Activated CD4-positive, alpha-beta T cell treated with anti-CD3 and anti-CD28 coated beads, Interleukin-2, amount 10 ng/mL, durations not matched to agents 7 days and 5 days (primary cell): ENCODE measurements at regions not wholly inside any gene's neighbourhood (a gene's known extent, or its start where the extent isn't known, plus 50 kb on each side); places are given as distances from the start of the nearest gene placed in this dataset.
"Not testable (repeated sequence)": the region's sequence is repeated elsewhere in the genome, so short reads cannot be mapped to it uniquely, and the experiment has no call there.

Experiments used
- CTCF ChIA-PET: fragments of 350-600 bp; sonication (Branson Sonifier 250); formaldehyde crosslinking; loops from one replicate; lab custom pipeline; 2021; ENCODE audit warnings: antibody characterized with exemption; lab: Charles Lee
- POLR2A ChIA-PET: fragments of 350-600 bp; sonication (Branson Sonifier 250); formaldehyde crosslinking; loops from one replicate; lab custom pipeline; 2021; ENCODE audit warnings: antibody characterized with exemption; lab: Charles Lee
- DNase-seq: peaks from one replicate; pipeline ENCODE4 v3.0.0-alpha.2; 2020
- H3K27ac Mint-ChIP-seq: one replicate; pipeline ENCODE4 v1.8.0; 2021; ENCODE audit warnings: mild to moderate bottlenecking, moderate library complexity, mixed read lengths
- H3K27me3 Mint-ChIP-seq: one replicate; pipeline ENCODE4 v1.8.0; 2021; ENCODE audit warnings: mixed read lengths
- H3K36me3 Mint-ChIP-seq: one replicate; pipeline ENCODE4 v1.8.0; 2021; ENCODE audit warnings: low read depth, mixed read lengths
- H3K4me1 Mint-ChIP-seq: one replicate; pipeline ENCODE4 v1.8.0; 2021; ENCODE audit warnings: mixed read lengths
- H3K4me3 Mint-ChIP-seq: one replicate; pipeline ENCODE4 v1.8.0; 2021; ENCODE audit warnings: mild to moderate bottlenecking, moderate library complexity, mixed read lengths
- H3K9me3 Mint-ChIP-seq: one replicate; pipeline ENCODE4 v1.8.0; 2021; ENCODE audit warnings: mixed read lengths

DNA sequence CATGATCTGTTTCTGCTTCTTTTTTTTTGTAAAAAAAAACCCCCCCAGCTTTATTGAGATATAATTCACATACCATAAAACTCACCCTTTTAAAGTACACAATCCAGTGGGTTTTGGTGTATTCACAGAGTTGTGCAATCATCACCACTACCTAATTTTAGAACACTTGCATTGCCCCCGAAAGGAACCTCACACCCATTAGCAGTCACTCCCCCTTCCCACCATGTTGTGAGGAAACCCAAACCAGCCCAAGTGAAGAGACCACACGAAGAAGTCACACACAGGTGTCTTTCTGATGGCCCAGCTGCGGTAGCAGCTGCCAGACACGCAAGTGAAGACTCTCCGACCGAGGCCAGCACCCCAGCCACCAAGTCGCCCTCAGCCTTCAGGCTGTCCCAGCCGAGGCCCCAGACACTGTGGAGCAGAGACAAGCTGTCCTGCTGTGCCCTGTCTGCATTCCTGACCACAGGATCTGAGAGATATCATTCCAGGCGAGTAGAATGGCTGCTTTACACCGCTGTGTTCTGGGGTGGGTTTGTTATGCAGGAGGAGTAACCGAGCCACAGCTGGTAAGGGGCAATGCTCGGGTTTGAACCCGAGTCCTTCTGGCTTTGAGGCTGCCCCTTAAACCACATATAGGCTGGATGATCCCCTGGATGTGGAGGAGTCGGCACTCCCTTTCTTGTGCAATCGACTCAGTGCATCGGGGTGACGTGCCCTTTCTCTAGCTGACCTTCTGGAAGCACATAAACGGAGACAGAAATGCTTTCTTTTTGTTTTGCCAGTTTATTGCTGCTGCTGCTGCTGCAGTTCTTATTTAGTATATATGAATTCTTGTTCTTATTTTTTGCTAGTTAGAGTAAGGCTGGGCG is 59.1 kb upstream of the PTPN1 start:
- no peak for DNase-seq
- H3K9me3 Mint-ChIP-seq: no peaks in the 10 kb centered on the region
- H3K4me1 Mint-ChIP-seq: peaks cover 39% of the 10 kb centered on the region
- H3K36me3 Mint-ChIP-seq: no peaks in the 10 kb centered on the region
- peak overlapping the region; percentile 78 for H3K27ac Mint-ChIP-seq
- ChIA-PET POLR2A (no interaction called here), CTCF (interaction anchor here (0.6 to 1.5 kb wide), 8 partner anchors 11 to 266 kb away, joined by 3 to 6 read pairs (median 3); no protein-coding TSS in a partner anchor)
- peaks cover 9% of the 10 kb centered on the region for H3K27me3 Mint-ChIP-seq
- peak overlapping the region; percentile 3 for H3K4me3 Mint-ChIP-seq

DNA sequence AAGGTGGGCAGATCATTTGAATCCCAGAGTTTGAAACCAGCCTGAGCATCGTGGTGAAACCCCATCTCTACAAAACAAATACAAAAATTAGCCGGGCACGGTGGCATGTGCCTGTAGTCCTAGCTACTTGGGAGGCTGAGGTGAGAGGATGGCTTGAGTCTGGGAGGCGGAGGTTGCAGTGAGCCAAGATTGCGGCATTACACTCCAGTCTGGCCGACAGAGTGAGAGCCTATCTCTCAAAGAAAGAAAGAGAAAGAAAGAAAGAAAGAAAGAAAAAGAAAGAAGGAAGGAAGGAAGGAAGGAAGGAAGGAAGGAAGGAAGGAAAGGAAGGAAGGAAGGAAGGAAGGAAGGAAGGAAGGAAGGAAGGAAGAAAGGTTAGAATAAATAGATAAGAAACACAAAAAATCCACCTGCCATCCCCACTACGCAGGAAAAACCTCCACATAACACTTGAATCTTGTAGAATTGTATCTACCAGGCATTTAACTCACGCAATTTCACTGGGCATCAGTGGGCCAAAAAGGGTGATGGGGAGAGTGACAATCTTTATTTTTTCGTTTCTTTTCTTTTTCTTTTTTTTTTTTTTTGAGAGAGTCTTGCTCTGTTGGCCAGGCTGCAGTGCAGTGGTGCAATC is 58.3 kb upstream of the PTPN1 start:
- H3K4me1 Mint-ChIP-seq: peaks cover 44% of the 10 kb centered on the region
- H3K27me3 Mint-ChIP-seq, DNase-seq, POLR2A ChIA-PET, H3K9me3 Mint-ChIP-seq, H3K36me3 Mint-ChIP-seq: not testable (repeated sequence)
- H3K4me3 Mint-ChIP-seq: peak overlapping the region; percentile 6
- CTCF ChIA-PET: interaction anchor here (0.7 to 1.5 kb wide), 4 partner anchors 10 to 30 kb away, joined by 3 to 6 read pairs (median 4); no protein-coding TSS in a partner anchor
- peak overlapping the region; percentile 41 for H3K27ac Mint-ChIP-seq

DNA sequence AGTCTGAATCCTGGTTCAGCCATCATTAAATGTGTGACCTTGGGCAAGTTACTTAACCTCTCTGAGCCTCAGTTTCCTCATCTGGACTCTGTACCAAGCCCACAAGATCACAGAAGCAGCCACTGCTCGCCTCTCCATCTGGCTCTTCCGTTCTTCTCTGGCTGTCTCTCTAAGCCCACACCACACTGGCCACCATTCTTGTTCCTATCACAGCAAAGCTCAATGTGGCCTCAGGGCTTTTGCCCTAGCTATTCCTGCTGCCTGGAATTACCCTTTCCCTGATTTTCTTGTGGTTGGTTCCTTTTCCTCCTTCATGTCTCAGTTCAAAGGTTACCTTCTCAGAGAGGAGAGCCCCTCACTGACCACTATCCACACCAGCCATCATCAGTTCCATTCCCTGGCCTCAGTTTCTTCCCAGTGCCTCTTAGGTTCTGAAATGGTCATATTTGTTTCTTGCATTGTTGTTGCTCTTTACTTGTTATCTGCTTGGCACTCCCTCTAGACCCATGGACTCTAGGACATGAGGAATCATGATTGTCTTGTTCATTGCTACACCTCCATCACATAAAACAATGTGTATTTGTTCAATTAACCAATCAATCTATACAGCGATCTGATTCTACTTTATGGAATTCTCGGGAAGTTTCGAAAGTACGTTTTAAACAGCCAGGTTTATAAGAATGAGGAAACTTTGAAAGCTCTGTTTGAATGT is 56.5 kb upstream of the PTPN1 start:
- H3K36me3 Mint-ChIP-seq: no peaks in the 10 kb centered on the region
- H3K4me1 Mint-ChIP-seq: peaks cover 47% of the 10 kb centered on the region
- CTCF ChIA-PET: interaction anchor here (0.6 to 1.1 kb wide), 3 partner anchors 15 to 476 kb away, joined by 3 to 4 read pairs (median 3); no protein-coding TSS in a partner anchor

DNA sequence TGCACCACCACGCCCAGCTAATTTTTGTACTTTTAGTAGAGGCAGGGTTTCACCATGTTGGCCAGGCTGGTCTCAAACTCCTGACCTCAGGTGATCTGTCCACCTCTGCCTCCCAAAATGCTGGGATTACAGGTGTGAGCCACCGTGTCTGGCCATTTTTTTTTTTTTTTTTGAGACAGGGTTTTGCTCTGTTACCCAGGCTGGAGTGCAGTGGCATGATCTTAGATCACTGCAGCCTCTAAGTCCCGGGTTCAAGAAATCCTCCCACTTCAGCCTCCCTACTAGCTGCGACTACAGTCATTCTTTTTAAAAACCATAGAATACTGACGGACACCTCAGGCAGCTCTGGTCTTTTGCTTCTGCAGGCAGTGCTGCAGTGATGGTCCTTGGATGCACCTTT is 54.9 kb upstream of the PTPN1 start:
- POLR2A ChIA-PET, H3K27ac Mint-ChIP-seq, H3K9me3 Mint-ChIP-seq, DNase-seq, H3K36me3 Mint-ChIP-seq, H3K27me3 Mint-ChIP-seq, H3K4me3 Mint-ChIP-seq: not testable (repeated sequence)
- peaks cover 38% of the 10 kb centered on the region for H3K4me1 Mint-ChIP-seq
- CTCF ChIA-PET: interaction anchor here (0.6 to 1.4 kb wide), 4 partner anchors 9 to 294 kb away, joined by 3 to 7 read pairs (median 4); no protein-coding TSS in a partner anchor

More for the DNA sequence above, 56.5 kb upstream of the PTPN1 start:
- Mint-ChIP-seq H3K9me3 (no peaks in the 10 kb centered on the region), H3K27ac (no peak overlapping the region), H3K4me3 (no peak overlapping the region), H3K27me3 (peaks cover 9% of the 10 kb centered on the region)
- POLR2A ChIA-PET: no interaction called here
- no peak for DNase-seq

DNA sequence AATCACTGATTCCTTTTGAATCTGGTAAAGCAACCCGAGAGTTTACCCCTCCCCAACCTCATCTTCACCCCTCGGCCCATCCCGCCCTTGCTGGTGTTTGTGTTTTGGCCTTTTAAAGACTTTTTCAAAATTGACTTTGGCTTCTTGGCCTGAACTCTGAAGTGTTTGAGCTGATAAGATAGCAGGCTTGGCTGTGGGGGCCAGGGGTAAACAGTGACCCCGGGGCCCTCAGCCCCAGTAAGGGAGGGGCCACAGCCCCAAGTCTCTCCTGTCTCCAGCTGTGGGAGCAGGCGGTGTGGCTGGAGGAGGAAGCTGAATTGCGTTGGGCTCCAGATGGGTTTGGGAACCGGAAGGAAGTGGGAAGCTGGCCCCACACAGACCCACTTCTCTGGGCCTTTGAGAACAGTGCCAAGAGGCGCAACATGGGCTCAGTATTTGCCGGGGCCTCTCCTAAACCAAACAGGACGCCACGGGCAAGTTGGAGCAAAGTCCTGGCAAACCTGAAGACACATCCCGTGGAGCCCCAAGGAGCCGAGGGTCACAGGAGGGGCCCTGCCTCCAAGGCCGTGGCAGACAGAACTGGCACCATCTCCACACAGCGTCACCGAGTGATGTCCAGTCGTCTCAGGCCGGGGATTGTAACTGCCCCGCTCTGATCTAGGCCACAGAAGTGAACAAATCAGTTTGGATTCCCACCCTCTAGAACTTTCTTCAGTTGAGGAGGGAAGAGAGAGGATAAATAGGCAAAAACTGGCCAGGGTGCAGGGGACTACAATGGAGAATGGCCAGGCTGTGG is 54.3 kb upstream of the PTPN1 start:
- CTCF ChIA-PET: interaction anchor here (0.6 to 1.4 kb wide), 4 partner anchors 8 to 294 kb away, joined by 3 to 7 read pairs (median 4); no protein-coding TSS in a partner anchor
- no peak overlapping the region for H3K27ac Mint-ChIP-seq

DNA sequence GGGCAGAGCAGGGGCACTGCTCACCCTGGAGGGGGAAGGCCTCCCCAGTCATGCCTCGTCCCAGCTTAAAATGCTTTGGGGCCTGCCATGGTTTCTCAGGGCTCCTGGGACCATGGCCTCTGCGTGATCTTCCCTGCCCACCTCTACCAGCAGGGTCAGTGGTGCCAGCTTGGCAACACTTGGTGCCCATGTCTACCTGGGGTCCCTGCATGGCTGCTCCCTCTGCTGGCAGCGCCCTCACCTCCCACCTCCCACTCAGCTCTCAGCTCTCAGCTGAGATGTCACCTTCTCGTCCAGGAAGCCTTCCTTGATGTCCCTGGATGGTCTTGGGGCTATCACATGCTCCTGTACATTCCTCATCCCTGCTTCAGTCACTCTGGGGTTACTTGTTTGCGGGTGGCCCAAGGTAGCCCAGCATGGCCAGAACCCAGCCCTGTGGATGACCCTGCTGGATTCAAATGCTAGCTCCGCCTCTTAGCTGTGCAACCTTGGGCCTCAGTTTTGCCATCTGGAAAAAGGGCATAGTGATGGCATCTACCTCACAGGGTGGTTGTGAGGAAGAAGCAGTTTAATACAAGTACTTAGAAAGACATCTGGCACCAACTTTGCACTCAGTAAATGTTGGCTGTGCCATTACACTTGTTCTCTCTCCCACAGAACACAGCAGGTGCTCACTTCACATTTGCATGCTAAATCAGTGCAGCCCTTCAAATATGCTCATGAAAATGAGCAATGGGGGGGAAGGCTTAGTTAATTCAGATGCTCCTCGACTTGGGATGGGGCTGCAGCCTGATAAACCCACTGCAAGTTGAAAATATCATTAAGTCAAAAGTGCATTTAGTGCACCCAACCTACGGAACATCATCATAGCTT is 53.5 kb upstream of the PTPN1 start:
- Mint-ChIP-seq H3K4me3 (no peak overlapping the region), H3K27ac (peak overlapping the region; percentile 10), H3K27me3 (peaks cover 7% of the 10 kb centered on the region), H3K9me3 (no peaks in the 10 kb centered on the region), H3K4me1 (peaks cover 31% of the 10 kb centered on the region), H3K36me3 (no peaks in the 10 kb centered on the region)
- no peak for DNase-seq
- ChIA-PET POLR2A (no interaction called here), CTCF (interaction anchor here (1.4 kb wide), 1 partner anchor 119 kb away, joined by 3 read pairs; no protein-coding TSS in a partner anchor)

More for the DNA sequence above, 54.3 kb upstream of the PTPN1 start:
- no peaks in the 10 kb centered on the region for H3K36me3 Mint-ChIP-seq
- DNase-seq: no peak
- peaks cover 38% of the 10 kb centered on the region for H3K4me1 Mint-ChIP-seq
- H3K4me3 Mint-ChIP-seq: no peak overlapping the region
- POLR2A ChIA-PET: no interaction called here
- H3K27me3 Mint-ChIP-seq: peaks cover 8% of the 10 kb centered on the region
- no peaks in the 10 kb centered on the region for H3K9me3 Mint-ChIP-seq

DNA sequence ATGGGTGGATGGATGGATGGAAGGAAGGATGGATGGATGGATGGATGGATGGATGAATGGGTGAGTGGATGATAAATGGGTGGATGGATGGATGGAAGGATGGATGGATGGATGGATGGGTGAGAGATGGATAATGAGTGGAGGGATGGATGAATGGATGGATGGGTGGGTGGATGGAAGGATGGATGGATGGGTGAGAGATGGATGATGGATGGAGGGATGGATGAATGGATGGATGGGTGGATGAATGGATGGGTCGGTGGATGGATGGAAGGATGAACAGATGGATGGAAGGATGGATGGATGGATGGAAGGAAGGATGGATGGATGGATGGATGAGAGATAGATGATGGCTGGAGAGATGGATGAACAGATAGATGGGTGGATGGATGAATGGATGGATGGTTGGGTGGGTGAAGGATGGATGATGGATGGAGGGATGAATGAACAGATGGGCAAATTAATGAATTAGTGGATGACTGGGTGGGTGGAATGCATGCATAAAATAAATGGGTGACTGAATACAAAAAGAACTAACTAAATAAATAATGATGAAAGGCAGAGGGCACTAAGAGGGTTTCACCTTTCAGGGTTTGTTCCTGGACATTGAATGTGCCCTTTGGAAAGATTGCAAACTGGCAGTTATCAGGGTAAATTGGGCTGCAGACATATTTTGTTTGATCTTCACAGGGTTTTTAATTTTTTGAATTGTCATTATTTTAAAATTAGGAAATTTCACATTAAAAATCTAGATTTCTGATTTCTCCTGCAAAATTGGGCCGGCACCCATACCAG is 50.9 kb upstream of the PTPN1 start:
- ChIA-PET POLR2A (no interaction called here), CTCF (interaction anchor here (0.9 kb wide), 1 partner anchor 10 kb away, joined by 3 read pairs; no protein-coding TSS in a partner anchor)
- Mint-ChIP-seq H3K4me3 (no peak overlapping the region), H3K27me3 (peaks cover 4% of the 10 kb centered on the region), H3K27ac (no peak overlapping the region), H3K36me3 (no peaks in the 10 kb centered on the region), H3K9me3 (no peaks in the 10 kb centered on the region), H3K4me1 (peaks cover 27% of the 10 kb centered on the region)
- DNase-seq: no peak

DNA sequence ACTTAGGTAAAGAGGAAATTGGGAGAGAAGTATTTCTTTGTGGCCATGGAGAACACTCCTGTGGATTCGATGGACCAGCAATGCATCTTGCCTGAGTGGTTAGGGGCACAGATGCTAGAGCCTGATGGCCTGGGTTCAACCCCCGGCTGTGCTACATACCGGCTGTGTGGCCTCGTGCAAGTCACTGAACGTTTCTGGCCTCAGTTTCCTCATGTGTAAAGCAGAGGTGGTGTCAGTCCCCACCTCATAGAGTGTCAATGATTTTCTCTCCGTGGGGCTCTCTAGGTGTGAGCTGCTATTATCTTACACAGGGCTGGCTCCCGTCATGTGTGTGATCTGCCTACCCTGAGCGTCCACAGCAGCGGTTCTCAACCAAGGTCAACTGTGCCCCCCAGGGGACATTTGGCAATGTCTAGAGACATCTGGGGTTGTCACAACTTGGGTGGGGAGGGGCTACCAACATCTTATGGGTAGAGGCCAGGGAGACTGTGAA is 50.0 kb upstream of the PTPN1 start:
- H3K9me3 Mint-ChIP-seq: no peaks in the 10 kb centered on the region
- peaks cover 28% of the 10 kb centered on the region for H3K4me1 Mint-ChIP-seq
- POLR2A ChIA-PET: no interaction called here
- H3K27ac Mint-ChIP-seq: no peak overlapping the region
- CTCF ChIA-PET: interaction anchor here (0.7 to 1.5 kb wide), 4 partner anchors 10 to 281 kb away, joined by 3 to 4 read pairs (median 3); no protein-coding TSS in a partner anchor
- DNase-seq: no peak
- H3K36me3 Mint-ChIP-seq: no peaks in the 10 kb centered on the region
- H3K27me3 Mint-ChIP-seq: peaks cover 4% of the 10 kb centered on the region
- no peak overlapping the region for H3K4me3 Mint-ChIP-seq
